ENCODE measurements at regions not wholly inside any gene's neighbourhood (a gene's known extent, or its start where the extent isn't known, plus 50 kb on each side); places are given as distances from the start of the nearest gene placed in this dataset.

DNA sequence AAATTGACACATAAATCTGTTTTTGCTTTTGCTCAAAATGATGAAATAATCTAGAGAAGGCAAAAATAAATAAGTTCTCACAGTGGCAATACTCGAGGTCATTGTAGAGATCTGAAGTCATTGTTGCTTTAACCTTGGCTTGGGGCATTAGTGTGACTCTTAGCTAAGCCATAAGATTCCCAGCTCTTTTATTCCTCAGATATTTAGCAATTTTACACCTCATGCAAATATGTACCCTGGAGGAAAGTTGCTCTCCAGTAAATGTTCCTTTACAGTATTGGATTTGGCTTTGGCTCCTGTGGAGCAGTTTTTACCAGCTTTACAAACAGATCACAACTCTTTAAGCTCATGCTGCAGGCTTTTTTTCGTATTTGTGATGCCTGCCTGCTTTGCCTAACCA lies 134.2 kb upstream of the NABP1 start:
- Mint-ChIP-seq H3K9me3 (no peaks in the 10 kb centered on the region), H3K27ac (no peak overlapping the region), H3K27me3 (no peaks in the 10 kb centered on the region), H3K4me1 (ENCODE audit: low read depth) (no peaks in the 10 kb centered on the region), H3K36me3 (ENCODE audit: low read depth) (no peaks in the 10 kb centered on the region), H3K4me3 (no peak overlapping the region)
- CTCF ChIA-PET: interaction anchor here (1.2 to 3.8 kb wide), 5 partner anchors 11 to 619 kb away, joined by 3 to 16 read pairs (median 5); no protein-coding TSS in a partner anchor
- POLR2A ChIA-PET: no interaction called here
- no peak for ATAC-seq
- no peak for TF ChIP-seq CTCF (IDR thresholded peaks at IDR 0.05)
- intact Hi-C loops (cut with micrococcal nuclease): no loop called here
- DNase-seq: no peak

GRCh38 chr2:191544461-191545062 lies 133.4 kb upstream of the NABP1 start:
- DNase-seq: no peak
- intact Hi-C loops (cut with micrococcal nuclease): no loop called here
- POLR2A ChIA-PET: interaction anchor here (0.6 kb wide), 1 partner anchor 152 kb away, joined by 3 read pairs; no protein-coding TSS in a partner anchor

GRCh38 chr2:191545361-191545760 lies 132.6 kb upstream of the NABP1 start:
- POLR2A ChIA-PET: no interaction called here
- no peaks in the 10 kb centered on the region for H3K4me1 Mint-ChIP-seq (ENCODE audit: low read depth)
- no peak for TF ChIP-seq CTCF (IDR thresholded peaks at IDR 0.05)
- intact Hi-C loops (cut with micrococcal nuclease): no loop called here
- H3K27ac Mint-ChIP-seq: no peak overlapping the region
- ATAC-seq: no peak
- H3K4me3 Mint-ChIP-seq: no peak overlapping the region
- H3K36me3 Mint-ChIP-seq (ENCODE audit: low read depth): no peaks in the 10 kb centered on the region
- no peak for DNase-seq
- no peaks in the 10 kb centered on the region for H3K9me3 Mint-ChIP-seq
- CTCF ChIA-PET: interaction anchor here (0.8 to 3.8 kb wide), 4 partner anchors 9 to 617 kb away, joined by 3 to 16 read pairs (median 6); no protein-coding TSS in a partner anchor
- no peaks in the 10 kb centered on the region for H3K27me3 Mint-ChIP-seq

More at GRCh38 chr2:191544461-191545062, 133.4 kb upstream of the NABP1 start:
- H3K9me3 Mint-ChIP-seq: no peaks in the 10 kb centered on the region
- ATAC-seq: no peak
- CTCF ChIA-PET: interaction anchor here (0.9 to 3.8 kb wide), 6 partner anchors 10 to 618 kb away, joined by 3 to 16 read pairs (median 4); no protein-coding TSS in a partner anchor
- H3K27me3 Mint-ChIP-seq: no peaks in the 10 kb centered on the region
- H3K36me3 Mint-ChIP-seq (ENCODE audit: low read depth): no peaks in the 10 kb centered on the region
- H3K4me1 Mint-ChIP-seq (ENCODE audit: low read depth): no peaks in the 10 kb centered on the region
- no peak overlapping the region for H3K4me3 Mint-ChIP-seq
- TF ChIP-seq CTCF (IDR thresholded peaks at IDR 0.05): no peak
- H3K27ac Mint-ChIP-seq: no peak overlapping the region

GRCh38 chr2:191552066-191552465 lies 125.9 kb upstream of the NABP1 start:
- no peak for DNase-seq
- Mint-ChIP-seq H3K27ac (no peak overlapping the region), H3K27me3 (peaks cover 9% of the 10 kb centered on the region), H3K36me3 (ENCODE audit: low read depth) (no peaks in the 10 kb centered on the region), H3K9me3 (no peaks in the 10 kb centered on the region), H3K4me1 (ENCODE audit: low read depth) (peaks cover 2% of the 10 kb centered on the region), H3K4me3 (no peak overlapping the region)
- no peak for ATAC-seq
- ChIA-PET POLR2A (interaction anchor here (0.6 kb wide), 1 partner anchor 42 kb away, joined by 3 read pairs; no protein-coding TSS in a partner anchor), CTCF (interaction anchor here (1.3 to 8.8 kb wide), 4 partner anchors 12 to 609 kb away, joined by 3 to 103 read pairs (median 14); no protein-coding TSS in a partner anchor)
- intact Hi-C loops (cut with micrococcal nuclease): loop anchor here (10.0 kb wide), 1 partner anchor 243 kb away; no protein-coding TSS in a partner anchor
- TF ChIP-seq CTCF (IDR thresholded peaks at IDR 0.05): no peak

GRCh38 chr2:191554240-191554639 lies 123.7 kb upstream of the NABP1 start:
- Mint-ChIP-seq H3K36me3 (ENCODE audit: low read depth) (no peaks in the 10 kb centered on the region), H3K9me3 (no peaks in the 10 kb centered on the region), H3K4me3 (no peak overlapping the region), H3K27me3 (peaks cover 9% of the 10 kb centered on the region), H3K27ac (no peak overlapping the region), H3K4me1 (ENCODE audit: low read depth) (peaks cover 2% of the 10 kb centered on the region)
- CTCF ChIA-PET: interaction anchor here (0.7 to 8.8 kb wide), 19 partner anchors 10 to 607 kb away, joined by 3 to 103 read pairs (median 3); partner anchors contain the start of gene NABP1
- intact Hi-C loops (cut with micrococcal nuclease): loop anchor here (2.0 to 10.0 kb wide), 2 partner anchors 241 to 609 kb away; no protein-coding TSS in a partner anchor
- TF ChIP-seq CTCF (IDR thresholded peaks at IDR 0.05): no peak
- POLR2A ChIA-PET: interaction anchor here (1.5 kb wide), 1 partner anchor 19 kb away, joined by 5 read pairs; no protein-coding TSS in a partner anchor
- DNase-seq (no peak), ATAC-seq (no peak)

Measured in activated CD8-positive, alpha-beta T cell treated with anti-CD3 and anti-CD28 coated beads for 36 hours (primary cell).